Right atrium auricular region (tissue), 2 donors: ENCODE measurements at regions not wholly inside any gene's neighbourhood (a gene's known extent, or its start where the extent isn't known, plus 50 kb on each side); places are given as distances from the start of the nearest gene placed in this dataset.

Experiments used
- DNase-seq: peaks from one replicate; pipeline ENCODE4 v3.0.0-alpha.2; 2019; ENCODE audit warnings: low spot score
- H3K27ac ChIP-seq, 2 donors: fragments of 200-600 bp; sonication (generic); 1 replicate in 1 of 2; 2 replicates in 1 of 2; pipeline ENCODE4 v1.5.1; 2016 to 2019
- H3K27me3 ChIP-seq, 2 donors: fragments of 200-600 bp; sonication (generic); one replicate each; pipeline versions ENCODE4 v1.5.1 to v1.6.0; 2017 to 2019
- H3K36me3 ChIP-seq: fragments of 200-600 bp; sonication (generic); one replicate; pipeline ENCODE4 v1.5.1; 2016
- H3K4me1 ChIP-seq, 2 donors: fragments of 200-600 bp; sonication (generic); one replicate each; pipeline versions ENCODE4 v1.5.1 to v1.6.0; 2017 to 2019
- H3K4me3 ChIP-seq, 2 donors: fragments of 200-600 bp; sonication (generic); 1 replicate in 1 of 2; 2 replicates in 1 of 2; pipeline ENCODE4 v1.5.1; 2017 to 2019; ENCODE audit warnings: mild to moderate bottlenecking in 1 of 2, moderate library complexity in 1 of 2
- H3K9me3 ChIP-seq, 2 donors: fragments of 200-600 bp; sonication (generic); one replicate each; pipeline ENCODE4 v1.5.1; 2019
- TF ChIP-seq, protein P1 (sequence below), 2 donors: fragments of 200-600 bp; sonication (generic); IDR thresholded peaks; one replicate each; pipeline ENCODE4 v1.5.1; 2019; ENCODE audit warnings: antibody characterized with exemption in 2 of 2

DNA sequence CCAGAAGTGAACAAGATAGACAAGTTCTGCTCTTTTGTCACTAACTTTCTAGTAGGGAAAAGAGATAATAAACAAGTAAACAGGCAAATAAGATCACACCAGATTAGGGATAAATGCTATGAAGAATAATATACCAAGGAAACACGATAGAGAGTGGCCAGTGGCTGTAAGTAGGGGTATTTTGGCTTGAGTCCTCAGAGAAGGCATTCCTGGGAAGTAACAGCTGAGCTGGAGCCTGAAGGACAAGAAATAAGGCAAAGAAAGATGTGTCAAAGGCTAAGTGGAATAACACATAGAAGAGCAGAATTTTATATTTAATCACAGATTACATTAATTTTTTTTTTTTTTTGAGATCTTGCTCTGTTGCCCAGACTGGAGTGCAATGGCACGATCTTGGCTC, 366.2 kb downstream of the ZIC1 start:
- no peaks in the 10 kb centered on the region for H3K36me3 ChIP-seq
- H3K27me3 ChIP-seq = no peaks in the 10 kb centered on the region
- DNase-seq = no peak
- H3K27ac ChIP-seq = no peak overlapping the region
- no peak overlapping the region for H3K4me3 ChIP-seq
- TF ChIP-seq, protein P1, sequence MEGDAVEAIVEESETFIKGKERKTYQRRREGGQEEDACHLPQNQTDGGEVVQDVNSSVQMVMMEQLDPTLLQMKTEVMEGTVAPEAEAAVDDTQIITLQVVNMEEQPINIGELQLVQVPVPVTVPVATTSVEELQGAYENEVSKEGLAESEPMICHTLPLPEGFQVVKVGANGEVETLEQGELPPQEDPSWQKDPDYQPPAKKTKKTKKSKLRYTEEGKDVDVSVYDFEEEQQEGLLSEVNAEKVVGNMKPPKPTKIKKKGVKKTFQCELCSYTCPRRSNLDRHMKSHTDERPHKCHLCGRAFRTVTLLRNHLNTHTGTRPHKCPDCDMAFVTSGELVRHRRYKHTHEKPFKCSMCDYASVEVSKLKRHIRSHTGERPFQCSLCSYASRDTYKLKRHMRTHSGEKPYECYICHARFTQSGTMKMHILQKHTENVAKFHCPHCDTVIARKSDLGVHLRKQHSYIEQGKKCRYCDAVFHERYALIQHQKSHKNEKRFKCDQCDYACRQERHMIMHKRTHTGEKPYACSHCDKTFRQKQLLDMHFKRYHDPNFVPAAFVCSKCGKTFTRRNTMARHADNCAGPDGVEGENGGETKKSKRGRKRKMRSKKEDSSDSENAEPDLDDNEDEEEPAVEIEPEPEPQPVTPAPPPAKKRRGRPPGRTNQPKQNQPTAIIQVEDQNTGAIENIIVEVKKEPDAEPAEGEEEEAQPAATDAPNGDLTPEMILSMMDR (IDR thresholded peaks at IDR 0.05) = no peak
- no peaks in the 10 kb centered on the region for H3K4me1 ChIP-seq
- H3K9me3 ChIP-seq = no peaks in the 10 kb centered on the region

DNA sequence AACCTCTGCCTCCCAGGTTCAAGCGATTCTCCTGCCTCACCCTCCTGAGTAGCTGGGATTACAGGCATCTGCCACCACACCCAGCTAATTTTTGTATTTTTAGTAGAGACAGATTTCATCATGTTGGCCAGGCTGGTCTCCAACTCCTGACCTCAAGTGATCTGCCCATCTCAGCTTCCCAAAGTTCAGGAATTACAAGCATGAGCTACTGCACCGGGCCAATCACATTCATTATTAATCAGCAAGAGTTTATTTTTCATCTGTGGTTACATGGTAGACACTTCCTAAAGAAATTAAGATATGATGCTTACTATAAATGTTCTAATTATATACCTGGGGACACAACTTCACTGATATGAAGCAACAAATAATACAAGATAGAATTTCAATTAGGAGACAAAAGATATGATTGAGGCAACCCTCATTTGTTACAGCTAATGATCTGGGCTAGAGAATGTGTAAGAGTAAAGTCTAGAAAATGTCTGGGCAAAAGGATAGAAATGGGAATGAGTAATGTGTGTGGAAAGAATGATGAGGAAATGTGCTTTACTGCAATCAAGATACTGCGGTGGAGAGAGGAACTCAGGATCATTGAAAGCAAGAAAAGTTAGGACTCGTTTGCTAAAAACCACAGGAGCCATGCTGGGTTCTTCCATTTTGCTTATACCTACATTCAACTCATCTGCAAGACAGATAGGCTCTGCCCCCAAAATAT, 366.8 kb downstream of the ZIC1 start:
- TF ChIP-seq, protein P1 (IDR thresholded peaks at IDR 0.05) = no peak
- H3K9me3 ChIP-seq = no peaks in the 10 kb centered on the region
- no peak overlapping the region for H3K27ac ChIP-seq

DNA sequence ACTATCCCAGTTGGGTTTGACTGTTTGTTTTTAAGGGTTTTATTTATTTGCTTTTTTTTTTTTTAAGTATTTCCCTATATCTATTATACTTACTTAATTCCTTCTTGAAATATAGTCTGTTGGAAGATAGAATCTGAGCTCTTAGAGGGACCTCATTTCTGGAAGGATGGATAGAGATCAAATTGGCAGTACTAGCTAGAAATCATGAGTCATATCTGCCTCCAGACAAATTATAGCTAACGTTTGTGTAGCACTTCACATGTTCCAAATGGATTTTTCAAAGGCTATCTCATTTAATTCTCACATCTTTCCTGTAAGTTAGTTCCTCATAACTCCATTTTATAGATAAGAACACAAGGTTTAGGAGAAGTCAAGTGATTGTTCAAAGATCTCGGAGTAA, 384.7 kb downstream of the ZIC1 start:
- no peak overlapping the region for H3K4me3 ChIP-seq
- no peak for DNase-seq
- H3K27ac ChIP-seq = no peak overlapping the region
- no peaks in the 10 kb centered on the region for H3K9me3 ChIP-seq
- TF ChIP-seq, protein P1 (IDR thresholded peaks at IDR 0.05) = no peak
- no peaks in the 10 kb centered on the region for H3K4me1 ChIP-seq
- H3K27me3 ChIP-seq = no peaks in the 10 kb centered on the region
- no peaks in the 10 kb centered on the region for H3K36me3 ChIP-seq

More for the DNA sequence above, 366.8 kb downstream of the ZIC1 start:
- DNase-seq = no peak
- no peak overlapping the region for H3K4me3 ChIP-seq
- H3K36me3 ChIP-seq = no peaks in the 10 kb centered on the region
- H3K4me1 ChIP-seq = no peaks in the 10 kb centered on the region
- no peaks in the 10 kb centered on the region for H3K27me3 ChIP-seq

DNA sequence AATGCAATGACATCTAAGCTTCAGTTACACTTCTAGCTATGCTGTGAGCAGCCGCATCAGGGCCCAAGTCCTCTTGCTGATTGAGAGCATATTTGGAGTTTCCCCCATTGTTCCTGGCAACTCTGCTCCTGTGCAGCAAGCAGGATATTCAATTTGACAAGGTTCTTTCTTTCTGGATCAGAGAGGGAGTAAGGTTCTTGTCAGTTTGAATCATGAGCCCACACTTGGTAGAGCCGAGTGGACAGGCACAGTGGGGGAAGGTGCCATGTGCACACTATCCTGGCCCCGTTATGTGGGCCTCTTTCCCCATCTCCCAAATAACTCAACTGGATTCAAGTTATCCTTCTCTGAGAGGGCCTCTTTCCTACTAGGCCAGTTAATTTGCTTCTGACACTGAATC, 385.4 kb downstream of the ZIC1 start:
- Histone ChIP-seq H3K27me3 (no peaks in the 10 kb centered on the region), H3K27ac (no peak overlapping the region), H3K9me3 (no peaks in the 10 kb centered on the region), H3K36me3 (no peaks in the 10 kb centered on the region), H3K4me3 (no peak overlapping the region), H3K4me1 (no peaks in the 10 kb centered on the region)
- no peak for DNase-seq
- TF ChIP-seq, protein P1 (IDR thresholded peaks at IDR 0.05) = no peak

DNA sequence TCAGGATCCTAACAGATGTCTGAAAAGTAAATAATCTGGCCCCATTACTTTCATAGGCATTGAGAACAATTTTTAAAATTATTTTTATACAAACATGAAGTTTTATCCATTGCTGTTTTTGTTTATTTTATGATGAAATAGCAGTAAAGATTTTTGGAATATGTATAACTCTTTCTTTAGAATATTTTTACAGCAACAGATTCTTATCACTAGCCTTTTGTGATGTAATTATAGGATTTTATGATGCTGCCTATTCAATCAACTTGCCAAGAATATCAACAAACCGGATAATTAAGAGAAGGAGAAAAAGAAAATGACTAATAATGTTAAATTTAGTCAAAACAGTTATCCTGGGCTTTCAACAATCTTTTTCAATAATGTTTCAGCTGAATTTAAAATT, 386.3 kb downstream of the ZIC1 start:
- Histone ChIP-seq H3K9me3 (no peaks in the 10 kb centered on the region), H3K27ac (no peak overlapping the region), H3K36me3 (no peaks in the 10 kb centered on the region), H3K4me3 (no peak overlapping the region), H3K4me1 (no peaks in the 10 kb centered on the region), H3K27me3 (no peaks in the 10 kb centered on the region)
- TF ChIP-seq, protein P1 (IDR thresholded peaks at IDR 0.05) = no peak
- no peak for DNase-seq

DNA sequence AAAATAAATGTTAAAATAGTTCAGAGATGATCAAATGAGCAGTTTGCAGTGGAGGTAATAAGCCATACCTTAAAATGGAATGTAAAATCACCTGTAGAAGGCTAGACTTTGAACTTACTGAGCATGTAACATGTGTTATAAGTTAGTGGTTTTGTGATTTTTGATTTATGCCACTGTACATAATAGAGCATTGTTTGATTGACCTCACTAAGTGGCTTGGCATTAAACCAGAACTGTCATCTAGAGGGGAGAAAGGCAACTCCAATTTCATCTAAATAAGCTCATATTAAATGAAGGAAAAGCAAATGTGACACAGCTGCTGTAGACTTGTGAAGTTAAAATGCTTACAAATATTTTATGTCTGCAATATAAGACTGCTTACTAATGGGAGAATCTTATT, 387.9 kb downstream of the ZIC1 start:
- no peak overlapping the region for H3K27ac ChIP-seq
- TF ChIP-seq, protein P1 (IDR thresholded peaks at IDR 0.05) = no peak

More for the DNA sequence above, 387.9 kb downstream of the ZIC1 start:
- Histone ChIP-seq H3K4me1 (no peaks in the 10 kb centered on the region), H3K9me3 (no peaks in the 10 kb centered on the region), H3K4me3 (no peak overlapping the region), H3K36me3 (no peaks in the 10 kb centered on the region), H3K27me3 (no peaks in the 10 kb centered on the region)
- no peak for DNase-seq
